Osteocyte (in vitro differentiated cells): ENCODE measurements at regions not wholly inside any gene's neighbourhood (a gene's known extent, or its start where the extent isn't known, plus 50 kb on each side); places are given as distances from the start of the nearest gene placed in this dataset.
"Not testable (repeated sequence)": the region's sequence is repeated elsewhere in the genome, so short reads cannot be mapped to it uniquely, and the experiment has no call there.

Source experiments
- DNase-seq: peaks from one replicate; pipeline ENCODE4 v3.0.0; 2021; ENCODE audit warnings: mixed read lengths; ENCODE audit not compliant: unreplicated experiment; ENCODE audit errors: extremely low spot score
- H3K27ac Mint-ChIP-seq: one replicate; pipeline ENCODE4 v1.8.0; 2021; ENCODE audit warnings: mild to moderate bottlenecking, mixed read lengths; ENCODE audit not compliant: unreplicated experiment
- H3K27me3 Mint-ChIP-seq: one replicate; pipeline ENCODE4 v1.8.0; 2021; ENCODE audit warnings: mixed read lengths; ENCODE audit not compliant: unreplicated experiment
- H3K36me3 Mint-ChIP-seq: one replicate; pipeline ENCODE4 v1.8.0; 2021; ENCODE audit warnings: mixed read lengths; ENCODE audit not compliant: unreplicated experiment
- H3K4me1 Mint-ChIP-seq: one replicate; pipeline ENCODE4 v1.8.0; 2021; ENCODE audit warnings: mixed read lengths; ENCODE audit not compliant: unreplicated experiment
- H3K4me3 Mint-ChIP-seq: one replicate; pipeline ENCODE4 v1.8.0; 2021; ENCODE audit warnings: mild to moderate bottlenecking, moderate library complexity, mixed read lengths; ENCODE audit not compliant: unreplicated experiment
- H3K9me3 Mint-ChIP-seq: one replicate; pipeline ENCODE4 v1.8.0; 2021; ENCODE audit warnings: mixed read lengths; ENCODE audit not compliant: unreplicated experiment
- CTCF ChIP-seq: fragments of 200-600 bp; sonication (generic); IDR thresholded peaks from 2 replicates; pipeline ENCODE4 v1.5.0; 2021; ENCODE audit warnings: antibody characterized with exemption, mild to moderate bottlenecking, moderate library complexity

GRCh38 chr13:37475966-37476365 lies 122.6 kb downstream of the POSTN start:
- DNase-seq: no peak
- no peaks in the 10 kb centered on the region for H3K27me3 Mint-ChIP-seq
- H3K27ac Mint-ChIP-seq: peak overlapping the region; percentile 88
- no peaks in the 10 kb centered on the region for H3K36me3 Mint-ChIP-seq
- no peaks in the 10 kb centered on the region for H3K9me3 Mint-ChIP-seq
- H3K4me3 Mint-ChIP-seq: no peak overlapping the region
- no peak for TF ChIP-seq CTCF
- peaks cover 57% of the 10 kb centered on the region for H3K4me1 Mint-ChIP-seq

- Mint-ChIP-seq H3K27me3 (no peaks in the 10 kb centered on the region), H3K27ac (peak overlapping the region; percentile 88), H3K4me1 (peaks cover 52% of the 10 kb centered on the region), H3K36me3 (no peaks in the 10 kb centered on the region), H3K4me3 (no peak overlapping the region), H3K9me3 (no peaks in the 10 kb centered on the region)
- DNase-seq: no peak
- TF ChIP-seq CTCF: no peak
Measured at GRCh38 chr13:37475151-37475550, 123.4 kb downstream of the POSTN start.

- H3K27ac Mint-ChIP-seq: no peak overlapping the region
- no peak for DNase-seq
- no peaks in the 10 kb centered on the region for H3K9me3 Mint-ChIP-seq
- H3K27me3 Mint-ChIP-seq: no peaks in the 10 kb centered on the region
- H3K4me1 Mint-ChIP-seq: peaks cover 42% of the 10 kb centered on the region
- H3K36me3 Mint-ChIP-seq: no peaks in the 10 kb centered on the region
- peak; percentile 21 for TF ChIP-seq CTCF
- no peak overlapping the region for H3K4me3 Mint-ChIP-seq
Measured at GRCh38 chr13:37473035-37473434, 125.5 kb downstream of the POSTN start.

GRCh38 chr13:37472266-37472665 lies 126.3 kb downstream of the POSTN start:
- DNase-seq, H3K27ac Mint-ChIP-seq, H3K27me3 Mint-ChIP-seq, H3K9me3 Mint-ChIP-seq, H3K4me3 Mint-ChIP-seq, H3K36me3 Mint-ChIP-seq: not testable (repeated sequence)
- peaks cover 39% of the 10 kb centered on the region for H3K4me1 Mint-ChIP-seq

- Mint-ChIP-seq H3K9me3 (peaks cover 5% of the 10 kb centered on the region), H3K27me3 (no peaks in the 10 kb centered on the region), H3K4me3 (no peak overlapping the region), H3K27ac (no peak overlapping the region), H3K4me1 (peaks cover 24% of the 10 kb centered on the region), H3K36me3 (no peaks in the 10 kb centered on the region)
- DNase-seq: no peak
- TF ChIP-seq CTCF: no peak
Measured at GRCh38 chr13:37460166-37460565, 138.4 kb downstream of the POSTN start.

- Mint-ChIP-seq H3K9me3 (peaks cover 11% of the 10 kb centered on the region), H3K36me3 (no peaks in the 10 kb centered on the region), H3K27me3 (no peaks in the 10 kb centered on the region), H3K4me1 (peaks cover 26% of the 10 kb centered on the region), H3K4me3 (no peak overlapping the region), H3K27ac (peak overlapping the region; percentile 38)
- TF ChIP-seq CTCF: no peak
- no peak for DNase-seq
Measured at GRCh38 chr13:37457612-37458011, 141.0 kb downstream of the POSTN start.
